GM21825 (cell line): ENCODE measurements at regions not wholly inside any gene's neighbourhood (a gene's known extent, or its start where the extent isn't known, plus 50 kb on each side); places are given as distances from the start of the nearest gene placed in this dataset.

ENCODE experiments used
- ATAC-seq: cut with Tn5 transposase; IDR thresholded peaks from one replicate; pipeline ENCODE4 v1.9.1; 2021; ENCODE audit warnings: mild to moderate bottlenecking, moderate library complexity; ENCODE audit not compliant: unreplicated experiment

GRCh38 chr1:162924179-162924578 is 63.2 kb upstream of the CCDC190 start:
- ATAC-seq: no peak

DNA sequence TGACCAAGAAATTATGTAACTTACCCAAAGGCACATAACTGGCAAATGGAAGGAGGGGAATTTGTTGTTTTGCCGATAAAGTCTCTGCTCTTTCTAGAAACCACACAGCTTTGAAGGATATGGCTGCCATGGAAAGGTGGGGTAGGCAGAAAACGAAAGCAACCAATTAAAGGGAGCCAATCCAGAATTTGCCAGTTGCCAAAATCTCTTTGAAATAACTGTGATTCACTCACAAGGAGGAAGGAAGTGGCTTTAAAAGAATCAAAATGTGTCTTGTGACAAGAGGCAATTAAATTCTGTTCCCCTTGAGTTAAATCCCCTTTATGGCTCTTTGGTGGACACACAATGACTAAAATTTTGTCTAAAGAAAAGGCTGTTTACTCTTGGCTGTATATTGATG is 61.2 kb upstream of the CCDC190 start:
- ATAC-seq: no peak

DNA sequence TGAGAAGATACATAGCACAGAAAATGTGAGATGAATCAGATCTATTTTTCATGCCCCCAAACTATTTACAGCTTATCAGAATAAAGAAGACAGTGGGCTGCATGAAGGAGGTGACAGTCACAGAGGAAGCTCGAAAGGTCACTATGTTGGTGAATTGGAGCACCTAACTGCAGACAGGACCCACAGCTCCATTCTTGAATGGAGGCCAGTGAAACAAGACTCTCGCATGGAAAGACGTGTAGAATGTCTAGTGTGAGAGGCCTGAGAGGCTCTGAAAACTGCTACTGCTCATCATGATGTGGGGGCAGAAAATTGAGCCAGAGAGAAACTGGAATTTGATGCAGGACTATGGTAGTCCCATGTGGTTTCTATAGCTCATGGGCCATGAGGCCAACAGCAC is 60.3 kb upstream of the CCDC190 start:
- no peak for ATAC-seq

- no peak for ATAC-seq
Observed at GRCh38 chr1:162919034-162919433, 58.1 kb upstream of the CCDC190 start.

DNA sequence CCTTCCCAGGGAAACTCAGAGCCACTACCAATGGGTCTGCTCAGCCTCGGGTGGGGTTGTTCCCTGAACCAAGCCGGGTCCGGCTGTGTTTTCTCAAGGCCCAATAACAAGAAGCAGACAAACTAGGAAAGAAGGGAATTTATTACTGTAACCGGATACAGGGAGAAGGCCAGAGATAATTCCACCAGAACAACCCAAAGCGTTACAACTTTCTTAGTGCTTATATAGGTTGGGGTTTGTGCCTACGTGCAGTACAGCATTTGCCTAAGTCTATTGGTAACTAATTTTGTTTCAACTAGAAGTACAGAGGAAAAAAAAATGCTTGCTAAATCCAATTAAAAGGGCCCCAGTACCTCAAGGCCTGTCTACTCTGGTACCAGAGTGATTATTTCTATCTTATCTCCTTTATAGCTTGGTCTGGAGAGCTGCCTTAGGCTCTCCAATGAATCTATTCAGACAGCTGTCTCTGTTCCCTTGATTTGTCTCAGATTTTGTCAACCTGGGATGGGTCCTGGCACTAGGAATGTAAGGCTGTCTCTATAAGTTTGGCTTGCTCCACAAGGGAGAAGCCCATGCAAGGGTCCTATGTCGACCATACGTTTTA is 57.3 kb upstream of the CCDC190 start:
- no peak for ATAC-seq

GRCh38 chr1:162916821-162917613 is 56.0 kb upstream of the CCDC190 start:
- ATAC-seq: no peak

DNA sequence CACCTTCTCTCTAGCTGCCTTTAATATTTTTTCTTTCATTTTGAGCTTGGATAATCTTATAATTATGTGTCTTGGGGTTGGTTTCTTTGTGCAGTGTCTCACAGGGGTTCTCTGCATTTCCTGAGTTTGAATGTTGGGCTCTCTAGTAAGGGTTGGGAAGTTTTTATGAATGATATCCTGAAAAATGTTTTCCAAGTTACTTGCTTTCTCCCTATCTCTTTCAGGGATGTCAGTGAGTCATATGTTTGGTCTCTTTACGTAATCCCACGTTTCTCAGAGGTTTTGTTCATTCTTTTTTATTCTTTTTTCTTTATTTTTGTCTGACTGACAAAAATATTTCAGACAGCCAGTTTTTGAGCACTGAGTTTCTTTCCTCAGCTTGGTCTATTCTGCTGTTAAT is 55.4 kb upstream of the CCDC190 start:
- no peak for ATAC-seq

DNA sequence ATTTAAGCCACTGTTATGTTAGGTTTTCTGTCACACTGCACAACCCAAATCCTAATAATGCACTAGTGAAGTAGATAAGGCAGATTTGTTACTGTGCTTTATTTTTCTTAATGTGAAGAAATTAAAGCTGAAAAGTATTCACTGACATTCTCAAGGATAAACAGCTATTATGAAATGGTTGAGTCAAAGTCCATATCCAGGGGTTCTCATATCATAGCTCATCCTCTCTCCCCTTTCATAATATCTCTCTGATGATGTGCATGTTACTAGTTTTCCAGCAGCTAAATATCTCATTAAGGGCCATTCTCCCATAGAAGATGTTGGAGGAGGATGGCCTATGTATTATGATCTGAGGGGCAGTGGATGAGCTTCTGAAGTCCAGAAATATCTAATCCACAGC is 53.6 kb upstream of the CCDC190 start:
- ATAC-seq: no peak

DNA sequence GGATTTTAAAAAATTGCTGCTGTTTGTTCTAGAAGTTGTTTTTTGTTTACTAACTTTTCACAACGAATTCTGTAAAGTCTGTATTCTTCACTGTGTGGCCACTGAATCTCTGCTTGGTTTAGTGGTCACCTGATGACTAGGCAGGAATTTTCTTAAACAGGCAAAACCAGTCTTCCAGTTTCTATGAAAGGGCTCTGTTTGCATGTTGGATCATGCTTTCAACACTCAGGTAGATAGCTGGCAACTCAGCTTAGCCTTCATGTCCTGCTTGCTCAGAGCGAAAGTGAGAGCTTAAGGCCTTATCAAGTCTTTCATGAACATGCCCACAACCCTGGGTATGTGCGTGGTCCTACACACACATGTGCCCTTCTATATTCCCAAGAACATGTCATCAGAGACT is 52.4 kb upstream of the CCDC190 start:
- no peak for ATAC-seq

- ATAC-seq: no peak
Observed at GRCh38 chr1:162912061-162912667, 51.2 kb upstream of the CCDC190 start.
